ENCODE measurements at regions not wholly inside any gene's neighbourhood (a gene's known extent, or its start where the extent isn't known, plus 50 kb on each side); places are given as distances from the start of the nearest gene placed in this dataset.

DNA sequence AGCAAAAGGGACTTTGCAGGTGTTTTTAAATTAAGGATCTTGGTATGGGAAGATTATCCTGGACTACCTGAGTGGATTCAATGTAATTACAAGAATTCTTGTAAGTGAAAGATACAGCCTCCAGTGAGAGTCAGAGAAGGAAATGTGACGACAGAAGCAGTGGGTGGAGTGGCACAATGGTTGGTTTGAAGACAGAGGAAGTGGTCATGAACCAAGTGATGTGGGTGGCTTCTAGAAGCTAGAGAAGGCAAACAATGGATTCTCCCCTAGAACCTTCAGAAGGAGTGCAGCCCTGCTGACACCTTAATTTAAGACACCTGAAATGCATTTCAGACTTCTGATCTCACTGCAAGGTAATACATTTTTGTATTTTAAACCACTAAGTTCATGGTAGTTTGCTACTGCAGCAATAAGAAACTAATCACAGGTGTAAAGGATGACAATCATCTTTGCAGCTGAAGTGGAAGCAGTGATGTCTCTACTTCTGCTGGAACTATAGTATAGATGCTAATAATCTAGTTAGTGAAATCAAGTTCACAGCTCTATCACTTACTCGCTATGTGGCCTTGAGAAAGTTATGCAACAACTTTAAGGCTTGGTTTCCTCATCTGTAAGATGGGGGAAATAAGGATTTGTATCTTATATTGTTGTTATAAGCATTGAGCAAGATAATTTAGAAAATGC lies 403.4 kb upstream of the SUCLG2 start:
- H3K9me3 ChIP-seq: no peaks in the 10 kb centered on the region
- H3K4me2 ChIP-seq: no peak overlapping the region
- H3F3A ChIP-seq (replicated peaks; ENCODE audit: insufficient read depth): no peaks in the 10 kb centered on the region
- no peak for DNase-seq
- no peaks in the 10 kb centered on the region for H3K4me1 ChIP-seq (ENCODE audit: control insufficient read depth in 1 of 2, insufficient read depth in 2 of 2, low read depth in 1 of 2, low read length in 1 of 2)
- H4K20me1 ChIP-seq (ENCODE audit: insufficient read depth): no peaks in the 10 kb centered on the region
- H3K9me2 ChIP-seq: no peaks in the 10 kb centered on the region
- POLR2A ChIA-PET: no interaction called here
- no peaks in the 10 kb centered on the region for H3K79me2 ChIP-seq (ENCODE audit: insufficient read depth)
- H3K9ac ChIP-seq: no peak overlapping the region
- no peak overlapping the region for H2AFZ ChIP-seq (ENCODE audit: low read depth)
- CTCF ChIA-PET: no interaction called here
- H3K36me3 ChIP-seq (replicated peaks in 1 of 2; ENCODE audit: control insufficient read depth in 1 of 2, insufficient read depth in 2 of 2, low read length in 1 of 2): no peaks in the 10 kb centered on the region
- 7% methylated on average over 2 of the region's 2 CpGs for WGBS (ENCODE audit: low lambda C conversion rate)
- H3K27ac ChIP-seq (ENCODE audit: low read depth in 2 of 2, low read length in 1 of 2): no peak overlapping the region
- no peaks in the 10 kb centered on the region for H3K27me3 ChIP-seq (ENCODE audit: insufficient read depth)
- no peak overlapping the region for H3K4me3 ChIP-seq (ENCODE audit: low read depth in 2 of 2, low read length in 1 of 2)
- TF ChIP-seq EZH2phosphoT487 (IDR thresholded peaks at IDR 0.05; ENCODE audit: borderline replicate concordance, low read depth) (no peak), TCF12 (IDR thresholded peaks at IDR 0.05) (no peak), SMC3 (IDR thresholded peaks at IDR 0.05; ENCODE audit: low read depth, low read length) (no peak), NFIC (IDR thresholded peaks at IDR 0.05; ENCODE audit: borderline replicate concordance) (no peak)

DNA sequence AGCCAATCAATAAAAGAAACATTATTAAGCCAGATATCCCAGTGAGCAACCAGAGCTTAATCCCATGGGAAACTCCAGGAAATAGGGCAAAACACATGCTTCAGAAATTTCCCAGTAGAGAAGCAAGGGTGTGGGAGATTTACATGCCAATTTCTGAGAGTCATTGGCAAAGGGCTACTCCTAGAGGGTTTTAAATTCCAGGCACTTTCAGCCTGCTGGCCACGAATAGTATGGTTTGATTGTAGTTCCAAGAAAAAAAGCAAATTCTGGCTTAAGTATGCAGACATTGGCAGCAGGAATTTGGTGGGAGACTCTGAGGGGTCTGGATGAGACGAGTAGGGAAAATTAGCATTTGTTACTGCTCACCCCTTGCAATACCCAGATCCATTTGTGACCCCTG lies 402.1 kb upstream of the SUCLG2 start:
- H3K27me3 ChIP-seq (ENCODE audit: insufficient read depth): no peaks in the 10 kb centered on the region
- H3K79me2 ChIP-seq (ENCODE audit: insufficient read depth): no peaks in the 10 kb centered on the region
- no peak overlapping the region for H3K4me2 ChIP-seq
- no peak overlapping the region for H3K9ac ChIP-seq
- no peaks in the 10 kb centered on the region for H3F3A ChIP-seq (replicated peaks; ENCODE audit: insufficient read depth)
- no peaks in the 10 kb centered on the region for H4K20me1 ChIP-seq (ENCODE audit: insufficient read depth)
- H3K9me3 ChIP-seq: no peaks in the 10 kb centered on the region; the same call in 1 of the 2 replicates
- CTCF ChIA-PET: no interaction called here
- no peak overlapping the region for H3K27ac ChIP-seq (ENCODE audit: low read depth in 2 of 2, low read length in 1 of 2)
- no peaks in the 10 kb centered on the region for H3K9me2 ChIP-seq
- 5% methylated on average over 2 of the region's 2 CpGs for WGBS (ENCODE audit: low lambda C conversion rate)
- DNase-seq: no peak
- no peaks in the 10 kb centered on the region for H3K36me3 ChIP-seq (replicated peaks in 1 of 2; ENCODE audit: control insufficient read depth in 1 of 2, insufficient read depth in 2 of 2, low read length in 1 of 2)
- no peak overlapping the region for H2AFZ ChIP-seq (ENCODE audit: low read depth)
- TF ChIP-seq RCOR1 (IDR thresholded peaks at IDR 0.05; ENCODE audit: low read length): no peak
- no peak for TF ChIP-seq TCF12 (IDR thresholded peaks at IDR 0.05)
- TF ChIP-seq NFIC (IDR thresholded peaks at IDR 0.05; ENCODE audit: borderline replicate concordance): no peak
- no peak for TF ChIP-seq FOXM1 (IDR thresholded peaks at IDR 0.05; ENCODE audit: low read depth)
- TF ChIP-seq, protein P1, sequence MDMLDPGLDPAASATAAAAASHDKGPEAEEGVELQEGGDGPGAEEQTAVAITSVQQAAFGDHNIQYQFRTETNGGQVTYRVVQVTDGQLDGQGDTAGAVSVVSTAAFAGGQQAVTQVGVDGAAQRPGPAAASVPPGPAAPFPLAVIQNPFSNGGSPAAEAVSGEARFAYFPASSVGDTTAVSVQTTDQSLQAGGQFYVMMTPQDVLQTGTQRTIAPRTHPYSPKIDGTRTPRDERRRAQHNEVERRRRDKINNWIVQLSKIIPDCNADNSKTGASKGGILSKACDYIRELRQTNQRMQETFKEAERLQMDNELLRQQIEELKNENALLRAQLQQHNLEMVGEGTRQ (IDR thresholded peaks at IDR 0.05; ENCODE audit: borderline replicate concordance, low read depth, low read length): no peak
- no peak for TF ChIP-seq POLR2AphosphoS5 (IDR thresholded peaks at IDR 0.05; ENCODE audit: low read depth, low read length)
- H3K4me1 ChIP-seq (ENCODE audit: control insufficient read depth in 1 of 2, insufficient read depth in 2 of 2, low read depth in 1 of 2, low read length in 1 of 2): no peaks in the 10 kb centered on the region
- POLR2A ChIA-PET: no interaction called here
- no peak overlapping the region for H3K4me3 ChIP-seq (ENCODE audit: low read depth in 2 of 2, low read length in 1 of 2)

DNA sequence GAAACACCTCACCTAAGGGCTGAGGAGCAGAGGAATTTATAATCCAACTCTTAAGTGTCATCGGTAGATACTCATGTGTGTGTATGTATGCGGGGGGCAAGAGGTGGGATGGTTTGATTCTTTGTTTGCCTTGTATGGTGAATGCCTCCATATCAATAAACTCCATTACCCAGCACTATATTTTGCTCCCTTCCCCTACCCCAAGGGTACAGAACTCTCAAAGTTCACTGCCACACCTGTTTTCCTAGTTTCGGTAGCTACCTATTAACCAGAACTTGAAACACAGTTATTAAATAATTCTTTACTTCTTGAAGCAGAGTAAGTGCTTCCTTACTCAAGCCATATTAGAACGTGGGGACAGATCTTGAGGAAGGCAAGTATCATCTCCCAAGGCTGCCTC lies 400.8 kb upstream of the SUCLG2 start:
- H2AFZ ChIP-seq (ENCODE audit: low read depth): no peak overlapping the region
- no peak overlapping the region for H3K27ac ChIP-seq (ENCODE audit: low read depth in 2 of 2, low read length in 1 of 2)
- no peak overlapping the region for H3K9ac ChIP-seq
- H4K20me1 ChIP-seq (ENCODE audit: insufficient read depth): no peaks in the 10 kb centered on the region
- H3K27me3 ChIP-seq (ENCODE audit: insufficient read depth): no peaks in the 10 kb centered on the region
- no peaks in the 10 kb centered on the region; the same call in 1 of the 2 replicates for H3K9me3 ChIP-seq
- POLR2A ChIA-PET: no interaction called here
- no peak overlapping the region for H3K4me2 ChIP-seq
- WGBS (ENCODE audit: low lambda C conversion rate): 42% methylated on average over 4 of the region's 4 CpGs
- no peak overlapping the region for H3K4me3 ChIP-seq (ENCODE audit: low read depth in 2 of 2, low read length in 1 of 2)
- no peaks in the 10 kb centered on the region for H3K9me2 ChIP-seq
- H3K4me1 ChIP-seq (ENCODE audit: control insufficient read depth in 1 of 2, insufficient read depth in 2 of 2, low read depth in 1 of 2, low read length in 1 of 2): no peaks in the 10 kb centered on the region
- H3K36me3 ChIP-seq (replicated peaks in 1 of 2; ENCODE audit: control insufficient read depth in 1 of 2, insufficient read depth in 2 of 2, low read length in 1 of 2): no peaks in the 10 kb centered on the region
- no peaks in the 10 kb centered on the region for H3K79me2 ChIP-seq (ENCODE audit: insufficient read depth)
- no peak for DNase-seq
- H3F3A ChIP-seq (replicated peaks; ENCODE audit: insufficient read depth): no peaks in the 10 kb centered on the region
- CTCF ChIA-PET: no interaction called here
- TF ChIP-seq TEAD4 (IDR thresholded peaks at IDR 0.05; ENCODE audit: borderline replicate concordance, insufficient read depth) (no peak), GABPA (IDR thresholded peaks at IDR 0.05; ENCODE audit: low read depth) (no peak), POLR2AphosphoS5 (IDR thresholded peaks at IDR 0.05; ENCODE audit: low read depth, low read length) (no peak), NFIC (IDR thresholded peaks at IDR 0.05; ENCODE audit: borderline replicate concordance) (no peak)
- TF ChIP-seq, protein P2, sequence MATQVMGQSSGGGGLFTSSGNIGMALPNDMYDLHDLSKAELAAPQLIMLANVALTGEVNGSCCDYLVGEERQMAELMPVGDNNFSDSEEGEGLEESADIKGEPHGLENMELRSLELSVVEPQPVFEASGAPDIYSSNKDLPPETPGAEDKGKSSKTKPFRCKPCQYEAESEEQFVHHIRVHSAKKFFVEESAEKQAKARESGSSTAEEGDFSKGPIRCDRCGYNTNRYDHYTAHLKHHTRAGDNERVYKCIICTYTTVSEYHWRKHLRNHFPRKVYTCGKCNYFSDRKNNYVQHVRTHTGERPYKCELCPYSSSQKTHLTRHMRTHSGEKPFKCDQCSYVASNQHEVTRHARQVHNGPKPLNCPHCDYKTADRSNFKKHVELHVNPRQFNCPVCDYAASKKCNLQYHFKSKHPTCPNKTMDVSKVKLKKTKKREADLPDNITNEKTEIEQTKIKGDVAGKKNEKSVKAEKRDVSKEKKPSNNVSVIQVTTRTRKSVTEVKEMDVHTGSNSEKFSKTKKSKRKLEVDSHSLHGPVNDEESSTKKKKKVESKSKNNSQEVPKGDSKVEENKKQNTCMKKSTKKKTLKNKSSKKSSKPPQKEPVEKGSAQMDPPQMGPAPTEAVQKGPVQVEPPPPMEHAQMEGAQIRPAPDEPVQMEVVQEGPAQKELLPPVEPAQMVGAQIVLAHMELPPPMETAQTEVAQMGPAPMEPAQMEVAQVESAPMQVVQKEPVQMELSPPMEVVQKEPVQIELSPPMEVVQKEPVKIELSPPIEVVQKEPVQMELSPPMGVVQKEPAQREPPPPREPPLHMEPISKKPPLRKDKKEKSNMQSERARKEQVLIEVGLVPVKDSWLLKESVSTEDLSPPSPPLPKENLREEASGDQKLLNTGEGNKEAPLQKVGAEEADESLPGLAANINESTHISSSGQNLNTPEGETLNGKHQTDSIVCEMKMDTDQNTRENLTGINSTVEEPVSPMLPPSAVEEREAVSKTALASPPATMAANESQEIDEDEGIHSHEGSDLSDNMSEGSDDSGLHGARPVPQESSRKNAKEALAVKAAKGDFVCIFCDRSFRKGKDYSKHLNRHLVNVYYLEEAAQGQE (IDR thresholded peaks at IDR 0.05; ENCODE audit: low read depth, low read length): no peak
- TF ChIP-seq, protein P3, sequence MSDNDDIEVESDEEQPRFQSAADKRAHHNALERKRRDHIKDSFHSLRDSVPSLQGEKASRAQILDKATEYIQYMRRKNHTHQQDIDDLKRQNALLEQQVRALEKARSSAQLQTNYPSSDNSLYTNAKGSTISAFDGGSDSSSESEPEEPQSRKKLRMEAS (IDR thresholded peaks at IDR 0.05; ENCODE audit: low read depth): no peak
- TF ChIP-seq, protein P4, sequence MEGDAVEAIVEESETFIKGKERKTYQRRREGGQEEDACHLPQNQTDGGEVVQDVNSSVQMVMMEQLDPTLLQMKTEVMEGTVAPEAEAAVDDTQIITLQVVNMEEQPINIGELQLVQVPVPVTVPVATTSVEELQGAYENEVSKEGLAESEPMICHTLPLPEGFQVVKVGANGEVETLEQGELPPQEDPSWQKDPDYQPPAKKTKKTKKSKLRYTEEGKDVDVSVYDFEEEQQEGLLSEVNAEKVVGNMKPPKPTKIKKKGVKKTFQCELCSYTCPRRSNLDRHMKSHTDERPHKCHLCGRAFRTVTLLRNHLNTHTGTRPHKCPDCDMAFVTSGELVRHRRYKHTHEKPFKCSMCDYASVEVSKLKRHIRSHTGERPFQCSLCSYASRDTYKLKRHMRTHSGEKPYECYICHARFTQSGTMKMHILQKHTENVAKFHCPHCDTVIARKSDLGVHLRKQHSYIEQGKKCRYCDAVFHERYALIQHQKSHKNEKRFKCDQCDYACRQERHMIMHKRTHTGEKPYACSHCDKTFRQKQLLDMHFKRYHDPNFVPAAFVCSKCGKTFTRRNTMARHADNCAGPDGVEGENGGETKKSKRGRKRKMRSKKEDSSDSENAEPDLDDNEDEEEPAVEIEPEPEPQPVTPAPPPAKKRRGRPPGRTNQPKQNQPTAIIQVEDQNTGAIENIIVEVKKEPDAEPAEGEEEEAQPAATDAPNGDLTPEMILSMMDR (IDR thresholded peaks at IDR 0.05): no peak
